OCI-LY7 (cell line): ENCODE measurements at regions not wholly inside any gene's neighbourhood (a gene's known extent, or its start where the extent isn't known, plus 50 kb on each side); places are given as distances from the start of the nearest gene placed in this dataset.

Experiments
- BruUV-seq: library from RNA; stranded (reverse); fragments of 400-500 nt; replicated peaks from 2 replicates; lab custom pipeline; 2021; lab: Mats Ljungman, UMichigan
- CTCF ChIA-PET: fragments of 300-600 bp; sonication (Branson Sonifier 250); formaldehyde crosslinking; loops from one replicate; lab custom pipeline; 2022; ENCODE audit warnings: antibody characterized with exemption; ENCODE audit not compliant: unreplicated experiment; lab: Charles Lee
- POLR2A ChIA-PET: fragments of 300-600 bp; sonication (Branson Sonifier 250); formaldehyde crosslinking; loops from one replicate; lab custom pipeline; 2022; ENCODE audit warnings: antibody characterized with exemption; lab: Charles Lee
- DNase-seq: peaks from one replicate; pipeline ENCODE4 v3.0.0-alpha.2; 2015; ENCODE audit warnings: low spot score
- H2AFZ ChIP-seq: fragments of 200-600 bp; sonication (generic), shearing (Covaris generic); 2 replicates; pipeline ENCODE4 v1.6.1; 2014; ENCODE audit warnings: mild to moderate bottlenecking, antibody characterized with exemption, low read length, moderate library complexity
- H3K27ac ChIP-seq: fragments of 200-600 bp; sonication (generic); 2 replicates; pipeline ENCODE4 v1.5.1; 2014; ENCODE audit warnings: mixed run types, low read depth, mild to moderate bottlenecking, moderate library complexity, low read length, inconsistent platforms; ENCODE audit not compliant: poor library complexity, severe bottlenecking
- H3K36me3 ChIP-seq: fragments of 200-600 bp; sonication (generic); 2 replicates; pipeline ENCODE4 v1.6.1; 2014; ENCODE audit warnings: mild to moderate bottlenecking, antibody characterized with exemption, low read length, moderate library complexity, mixed read lengths; ENCODE audit not compliant: insufficient read depth
- H3K4me1 ChIP-seq: fragments of 200-600 bp; sonication (generic); 2 replicates; pipeline ENCODE4 v1.5.1; 2014; ENCODE audit warnings: mild to moderate bottlenecking, low read length; ENCODE audit not compliant: insufficient read depth, poor library complexity, severe bottlenecking
- H3K4me2 ChIP-seq: fragments of 200-600 bp; sonication (generic); 2 replicates; pipeline ENCODE4 v1.6.1; 2014; ENCODE audit warnings: mild to moderate bottlenecking, low read length
- H3K4me3 ChIP-seq: fragments of 200-600 bp; sonication (generic); 2 replicates; pipeline ENCODE4 v1.5.1; 2014; ENCODE audit warnings: mild to moderate bottlenecking, low read depth, low read length; ENCODE audit not compliant: poor library complexity, severe bottlenecking
- H3K79me2 ChIP-seq: fragments of 200-600 bp; sonication (generic); 2 replicates; pipeline ENCODE4 v1.6.1; 2016; ENCODE audit warnings: low read depth, mild to moderate bottlenecking, low read length, moderate library complexity, mixed read lengths; ENCODE audit not compliant: insufficient read depth
- H3K9me2 ChIP-seq: fragments of 200-600 bp; sonication (generic); 2 replicates; pipeline ENCODE4 v1.6.1; 2016; ENCODE audit warnings: mild to moderate bottlenecking, low read length, mixed read lengths; ENCODE audit not compliant: insufficient read depth
- H3K9me3 ChIP-seq: fragments of 200-600 bp; sonication (generic); 2 replicates; pipeline ENCODE4 v1.6.1; 2014; ENCODE audit warnings: mild to moderate bottlenecking, mixed run types, low read length, mixed read lengths
- H4K20me1 ChIP-seq: fragments of 200-600 bp; sonication (generic); 2 replicates; pipeline ENCODE4 v1.6.1; 2014; ENCODE audit warnings: mild to moderate bottlenecking, antibody characterized with exemption, low read length, moderate library complexity, mixed read lengths; ENCODE audit not compliant: insufficient read depth
- CTCF ChIP-seq: fragments of 200-600 bp; sonication (generic); conservative IDR thresholded peaks from 2 replicates; pipeline ENCODE4 v1.5.1; 2014; ENCODE audit warnings: mild to moderate bottlenecking, antibody characterized with exemption, low read length, moderate library complexity, mixed read lengths
- EZH2phosphoT487 ChIP-seq: fragments of 200-600 bp; sonication (generic); IDR thresholded peaks from 2 replicates; pipeline ENCODE4 v1.6.1; 2018; ENCODE audit warnings: low read depth, borderline replicate concordance, mild to moderate bottlenecking, mixed run types, antibody characterized with exemption, low read length, moderate library complexity, mixed read lengths
- intact Hi-C: fragments of 100-400 bp; cut with micrococcal nuclease; formaldehyde crosslinking; loops from one replicate; pipeline ENCODE4 v1.10.0; 2022; ENCODE audit not compliant: unreplicated experiment

GRCh38 chr1:115567431-115567830 is 74.3 kb upstream of the VANGL1 start:
- no peak overlapping the region for H3K4me3 ChIP-seq
- H3K4me2 ChIP-seq = no peak overlapping the region
- TF ChIP-seq CTCF (no peak), EZH2phosphoT487 (no peak)
- H3K27ac ChIP-seq = no peak overlapping the region
- no peaks in the 10 kb centered on the region for H3K36me3 ChIP-seq
- H2AFZ ChIP-seq = no peak overlapping the region
- BruUV-seq = no TSS peak
- intact Hi-C loops = no loop called here
- no peaks in the 10 kb centered on the region for H3K4me1 ChIP-seq
- no peaks in the 10 kb centered on the region for H3K9me3 ChIP-seq
- DNase-seq = no peak
- no peaks in the 10 kb centered on the region for H3K9me2 ChIP-seq
- ChIA-PET CTCF (no interaction called here), POLR2A (no interaction called here)
- no peaks in the 10 kb centered on the region for H3K79me2 ChIP-seq
- H4K20me1 ChIP-seq = no peaks in the 10 kb centered on the region

- H3K36me3 ChIP-seq = no peaks in the 10 kb centered on the region
- intact Hi-C loops = no loop called here
- H3K4me3 ChIP-seq = no peak overlapping the region
- no peak for TF ChIP-seq EZH2phosphoT487
- no peak for TF ChIP-seq CTCF
- no peak overlapping the region for H3K4me2 ChIP-seq
- no peaks in the 10 kb centered on the region for H3K9me3 ChIP-seq
- H4K20me1 ChIP-seq = no peaks in the 10 kb centered on the region
- H3K9me2 ChIP-seq = no peaks in the 10 kb centered on the region
- H2AFZ ChIP-seq = no peak overlapping the region
- POLR2A ChIA-PET = interaction anchor here (1.4 kb wide), 1 partner anchor 327 kb away, joined by 4 read pairs; no protein-coding TSS in a partner anchor
- DNase-seq = no peak
- BruUV-seq = no TSS peak
- CTCF ChIA-PET = no interaction called here
- H3K4me1 ChIP-seq = no peaks in the 10 kb centered on the region
- no peak overlapping the region for H3K27ac ChIP-seq
- H3K79me2 ChIP-seq = no peaks in the 10 kb centered on the region
Measured at GRCh38 chr1:115565791-115566190, 76.0 kb upstream of the VANGL1 start.

- no TSS peak for BruUV-seq
Measured at GRCh38 chr1:115565353-115565752, 76.4 kb upstream of the VANGL1 start.

More at GRCh38 chr1:115565353-115565752, 76.4 kb upstream of the VANGL1 start:
- H3K4me3 ChIP-seq = no peak overlapping the region
- TF ChIP-seq CTCF (no peak), EZH2phosphoT487 (no peak)
- H2AFZ ChIP-seq = no peak overlapping the region
- no peak for DNase-seq
- H3K4me2 ChIP-seq = no peak overlapping the region
- H3K27ac ChIP-seq = no peak overlapping the region
- no peaks in the 10 kb centered on the region for H4K20me1 ChIP-seq
- CTCF ChIA-PET = no interaction called here
- no peaks in the 10 kb centered on the region for H3K79me2 ChIP-seq
- no peaks in the 10 kb centered on the region for H3K9me2 ChIP-seq
- no peaks in the 10 kb centered on the region for H3K9me3 ChIP-seq
- intact Hi-C loops = no loop called here
- H3K4me1 ChIP-seq = no peaks in the 10 kb centered on the region
- POLR2A ChIA-PET = interaction anchor here (1.4 kb wide), 1 partner anchor 327 kb away, joined by 4 read pairs; no protein-coding TSS in a partner anchor
- no peaks in the 10 kb centered on the region for H3K36me3 ChIP-seq
